HepG2 (cell line): ENCODE measurements at regions not wholly inside any gene's neighbourhood (a gene's known extent, or its start where the extent isn't known, plus 50 kb on each side); places are given as distances from the start of the nearest gene placed in this dataset.

ENCODE experiments used
- ATAC-seq: fragments of 200-7000 bp; cut with Tn5 transposase; 3 replicates; pipeline ENCODE4 v1.9.1; 2020; ENCODE audit warnings: mild to moderate bottlenecking, moderate library complexity
- BruUV-seq: library from RNA; stranded (reverse); fragments of 400-500 nt; replicated peaks from 2 replicates; lab custom pipeline; 2021; lab: Mats Ljungman, UMichigan
- CTCF ChIA-PET: fragments of 300-600 bp; formaldehyde crosslinking; extraction: SDS; loops from one replicate; lab custom pipeline; 2021; ENCODE audit warnings: low total read pairs, inconsistent platforms, low intra/inter-chr PET ratio; lab: Yijun Ruan, JAX
- POLR2A ChIA-PET: fragments of 350-600 bp; sonication (Branson Sonifier 250); formaldehyde crosslinking; loops from one replicate; lab custom pipeline; 2020; ENCODE audit warnings: antibody characterized with exemption, inconsistent platforms; lab: Yijun Ruan, JAX
- DNase-seq: peaks from one replicate; pipeline ENCODE4 v3.0.0-alpha.2; 2015; ENCODE audit warnings: low spot score
- FAIRE-seq: peaks from 3 replicates; lab custom pipeline; 2011; peaks lifted over from hg19 to GRCh38; lab: Jason Lieb, UNC
- H2AFZ ChIP-seq: one replicate; pipeline ENCODE4 v1.6.1; 2011; ENCODE audit warnings: low read length, inconsistent platforms
- H3K27ac ChIP-seq: fragments of 300-600 bp; 3 replicates; pipeline ENCODE4 v1.8.0; 2011; ENCODE audit warnings: mixed run types, mild to moderate bottlenecking, mixed read lengths, low read length, inconsistent platforms; ENCODE audit not compliant: insufficient read depth; ENCODE audit errors: extremely low read length
- H3K27me3 ChIP-seq, 2 experiments: fragments of 200-600 bp in 1 of 2; 2 replicates in 1 of 2; 3 replicates in 1 of 2; pipeline versions ENCODE4 v1.6.0 to v1.8.0; 2011; ENCODE audit warnings: low read length in 2 of 2, mild to moderate bottlenecking in 2 of 2, moderate library complexity in 2 of 2, inconsistent platforms in 1 of 2; ENCODE audit not compliant: insufficient read depth in 2 of 2, control insufficient read depth in 1 of 2
- H3K36me3 ChIP-seq, 2 experiments: fragments of 200-600 bp in 1 of 2; replicated peaks in 1 of 2; 2 replicates in 1 of 2; 3 replicates in 1 of 2; pipeline versions ENCODE4 v1.5.1 to v1.8.0; 2011; ENCODE audit warnings: low read length in 2 of 2, inconsistent platforms in 1 of 2; ENCODE audit not compliant: insufficient read depth in 2 of 2, control insufficient read depth in 1 of 2
- H3K4me1 ChIP-seq: 2 replicates; pipeline ENCODE4 v1.5.1; 2012; ENCODE audit warnings: low read length, inconsistent platforms; ENCODE audit not compliant: insufficient read depth
- H3K4me2 ChIP-seq: 2 replicates; pipeline ENCODE4 v1.6.0; 2011; ENCODE audit warnings: low read depth, low read length, inconsistent platforms
- H3K4me3 ChIP-seq, 3 experiments: fragments of 200-600 bp in 1 of 3; sonication (generic), shearing (Covaris generic) in 1 of 3; replicated peaks in 1 of 3; 2 replicates each; pipeline ENCODE4 v1.5.1; 2011 to 2016; ENCODE audit warnings: low read length in 3 of 3, inconsistent platforms in 2 of 3, low read depth in 2 of 3, mild to moderate bottlenecking in 2 of 3, control low read depth in 1 of 3, mixed read lengths in 1 of 3; ENCODE audit not compliant: insufficient read depth in 1 of 3
- H3K79me2 ChIP-seq: one replicate; pipeline ENCODE4 v1.6.1; 2011; ENCODE audit warnings: low read length, inconsistent platforms; ENCODE audit not compliant: insufficient read depth
- H3K9ac ChIP-seq: 2 replicates; pipeline ENCODE4 v1.6.0; 2011; ENCODE audit warnings: mild to moderate bottlenecking, low read depth, low read length, inconsistent platforms; ENCODE audit not compliant: insufficient read depth
- H3K9me3 ChIP-seq: 2 replicates; pipeline ENCODE4 v1.5.1; 2012; ENCODE audit warnings: mild to moderate bottlenecking, low read length
- H4K20me1 ChIP-seq: 2 replicates; pipeline ENCODE4 v1.6.0; 2011; ENCODE audit warnings: inconsistent platforms, mild to moderate bottlenecking, low read length, moderate library complexity; ENCODE audit not compliant: insufficient read depth
- ARNTL ChIP-seq: sonication (generic); formaldehyde crosslinking; IDR thresholded peaks from 2 replicates; pipeline ENCODE4 v1.4.0; 2020; ENCODE audit warnings: mild to moderate bottlenecking, missing genetic modification reagents
- CBFB ChIP-seq: sonication (generic); formaldehyde crosslinking; IDR thresholded peaks from 2 replicates; pipeline ENCODE4 v1.4.0; 2020; ENCODE audit warnings: missing genetic modification reagents
- ELF1 ChIP-seq: sonication (generic); formaldehyde crosslinking; IDR thresholded peaks from 2 replicates; pipeline ENCODE4 v1.4.0; 2020; ENCODE audit warnings: missing genetic modification reagents
- ELF3 ChIP-seq: IDR thresholded peaks from 2 replicates; pipeline ENCODE4 v1.6.1; 2016; ENCODE audit warnings: missing genetic modification reagents, missing compliant biosample characterization
- ETV5 ChIP-seq: IDR thresholded peaks from 2 replicates; pipeline ENCODE4 v1.6.1; 2018; ENCODE audit warnings: missing biosample characterization, missing genetic modification reagents, inconsistent platforms, borderline replicate concordance
- IRF2 ChIP-seq: IDR thresholded peaks from 2 replicates; pipeline ENCODE4 v1.6.1; 2018; ENCODE audit warnings: missing genetic modification reagents, missing compliant biosample characterization
- KMT2B ChIP-seq: IDR thresholded peaks from 2 replicates; pipeline ENCODE4 v1.6.1; 2016; ENCODE audit warnings: missing genetic modification reagents, missing compliant biosample characterization
- SAP130 ChIP-seq: IDR thresholded peaks from 2 replicates; pipeline ENCODE4 v1.6.1; 2016; ENCODE audit warnings: low read depth
- TARDBP ChIP-seq: sonication (generic); formaldehyde crosslinking; IDR thresholded peaks from 2 replicates; pipeline ENCODE4 v1.8.0; 2022; ENCODE audit warnings: mild to moderate bottlenecking, missing genetic modification reagents
- ZFP36L2 ChIP-seq: sonication (generic); formaldehyde crosslinking; IDR thresholded peaks from 2 replicates; pipeline ENCODE4 v1.4.0; 2020; ENCODE audit warnings: missing genetic modification reagents
- ZFY ChIP-seq: sonication (generic); formaldehyde crosslinking; IDR thresholded peaks from 2 replicates; pipeline ENCODE4 v1.4.0; 2020; ENCODE audit warnings: missing genetic modification reagents
- ZIK1 ChIP-seq: sonication (generic); formaldehyde crosslinking; IDR thresholded peaks from 2 replicates; pipeline ENCODE4 v1.5.0; 2020; ENCODE audit warnings: mild to moderate bottlenecking, low read depth, missing genetic modification reagents, borderline replicate concordance
- ZNF101 ChIP-seq: sonication (generic); formaldehyde crosslinking; IDR thresholded peaks from 2 replicates; pipeline ENCODE4 v1.4.0; 2020; ENCODE audit warnings: mild to moderate bottlenecking, low read depth, missing genetic modification reagents, borderline replicate concordance
- ZNF121 ChIP-seq: sonication (generic); formaldehyde crosslinking; IDR thresholded peaks from 2 replicates; pipeline ENCODE4 v1.5.0; 2020; ENCODE audit warnings: mild to moderate bottlenecking, missing genetic modification reagents
- ZNF225 ChIP-seq: sonication (generic); formaldehyde crosslinking; IDR thresholded peaks from 2 replicates; pipeline ENCODE4 v1.4.0; 2020; ENCODE audit warnings: mild to moderate bottlenecking, missing genetic modification reagents
- ZNF547 ChIP-seq: sonication (generic); formaldehyde crosslinking; IDR thresholded peaks from 2 replicates; pipeline ENCODE4 v1.5.1; 2020; ENCODE audit warnings: mild to moderate bottlenecking, missing genetic modification reagents
- WGBS: methylation state at CpG from one replicate; pipeline ENCODE4 v1.1.6; 2017; ENCODE audit warnings: low lambda C conversion rate; 5-methylcytosine and 5-hydroxymethylcytosine counted together
- in situ Hi-C: cut with HindIII; loops from 2 replicates; pipeline ENCODE4 v1.10.0; 2017; ENCODE audit warnings: low pct_unique_long_range_greater_than_20kb; ENCODE audit not compliant: extremely low pct_ligation_motif_present
- intact Hi-C: fragments of 100-400 bp; cut with micrococcal nuclease; formaldehyde crosslinking; loops from one replicate; pipeline ENCODE4 v1.10.0; 2022; ENCODE audit not compliant: unreplicated experiment
- TF ChIP-seq, protein P1 (sequence below): sonication (generic); formaldehyde crosslinking; IDR thresholded peaks from 2 replicates; pipeline ENCODE4 v1.9.0; 2022; ENCODE audit warnings: low read depth, missing genetic modification reagents
- TF ChIP-seq, protein P2 (sequence below): conservative IDR thresholded peaks from 2 replicates; pipeline ENCODE4 v1.6.1; 2018; ENCODE audit warnings: missing genetic modification reagents

DNA sequence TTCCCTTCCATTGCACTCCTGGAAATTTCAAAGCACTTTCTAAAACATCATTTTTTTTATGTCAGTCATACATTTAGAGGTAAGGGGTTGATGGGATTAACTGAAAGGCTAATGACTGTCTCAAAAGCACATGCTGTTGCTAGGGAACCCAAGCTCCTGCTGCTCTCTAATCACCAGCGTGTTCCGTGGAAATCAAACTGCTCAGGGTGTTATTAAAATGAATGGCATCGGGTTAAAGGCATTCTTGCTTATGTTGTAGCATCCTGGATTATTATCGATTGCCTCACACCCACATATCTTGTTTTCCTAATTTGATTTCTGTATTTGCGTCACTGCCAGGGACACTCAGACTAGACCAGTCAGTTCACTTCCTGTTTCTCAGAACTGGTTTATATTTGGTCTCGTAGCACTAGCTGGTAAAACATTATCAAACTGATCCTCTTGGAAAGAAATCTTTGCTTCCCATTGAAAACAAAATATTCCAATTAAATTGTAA, 216.5 kb upstream of the MKLN1 start:
- no peaks in the 10 kb centered on the region for H3K9me3 ChIP-seq
- no peaks in the 10 kb centered on the region for H3K36me3 ChIP-seq
- DNase-seq, result no peak
- H3K4me2 ChIP-seq, result peak overlapping the region; percentile 100
- ChIA-PET CTCF (no interaction called here), POLR2A (interaction anchor here (1.4 kb wide), 1 partner anchor 56 kb away, joined by 3 read pairs; no protein-coding TSS in a partner anchor)
- intact Hi-C loops, result loop anchor here (2.0 kb wide), 1 partner anchor 216 kb away; the partner anchor contains the start of gene MKLN1
- BruUV-seq, result no TSS peak
- peak overlapping the region; percentile 85 to 91 (median 89); a peak in 5 of 6 replicates for H3K4me3 ChIP-seq
- WGBS, result 14% methylated on average over 6 of the region's 6 CpGs
- H4K20me1 ChIP-seq, result no peaks in the 10 kb centered on the region
- peaks cover 27% of the 10 kb centered on the region for H3K79me2 ChIP-seq
- TF ChIP-seq SAP130 (CRISPR knock-in tag) (peak; percentile 49; the same call in 1 of the 2 replicates), ETV5 (CRISPR knock-in tag) (peak; percentile 21; the same call in 1 of the 2 replicates), ELF3 (CRISPR knock-in tag) (peak; percentile 58; the same call in 1 of the 2 replicates), IRF2 (CRISPR knock-in tag) (no peak), ELF1 (CRISPR knock-in tag) (peak; percentile 49; the same call in 1 of the 2 replicates)
- in situ Hi-C loops, result no loop called here
- H3K4me1 ChIP-seq, result peaks cover 30% of the 10 kb centered on the region
- FAIRE-seq, result peak; percentile 15
- H2AFZ ChIP-seq, result peak overlapping the region; percentile 77
- peak overlapping the region; percentile 89 for H3K9ac ChIP-seq
- ATAC-seq, result no peak
- H3K27me3 ChIP-seq, result no peaks in the 10 kb centered on the region; a peak in 1 of 5 replicates
- H3K27ac ChIP-seq, result peak overlapping the region; percentile 73

DNA sequence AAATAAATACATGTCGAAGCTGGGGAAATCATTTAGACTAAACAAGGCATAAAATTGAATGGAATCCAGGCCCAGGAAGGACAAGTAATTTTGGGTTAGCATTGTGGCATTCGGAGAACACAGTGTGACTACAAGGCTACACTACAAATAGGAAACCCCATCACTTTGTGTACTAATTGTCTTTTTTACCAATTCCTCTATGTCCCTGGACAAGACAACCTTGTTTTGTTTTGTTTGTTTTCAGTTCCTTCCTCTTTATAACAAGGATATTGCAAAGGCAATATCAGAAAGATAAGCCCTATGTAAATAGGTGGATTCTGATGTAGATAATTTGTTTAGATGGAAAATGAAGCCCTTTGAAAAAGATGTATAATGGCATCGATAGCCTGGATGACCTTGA, 215.9 kb upstream of the MKLN1 start:
- H3K9ac ChIP-seq, result no peak overlapping the region; the same call in 1 of the 2 replicates
- H3K36me3 ChIP-seq, result no peaks in the 10 kb centered on the region
- no peak overlapping the region for H3K4me3 ChIP-seq
- H3K4me1 ChIP-seq, result peaks cover 30% of the 10 kb centered on the region
- peak overlapping the region; percentile 100; the same call in 1 of the 2 replicates for H3K4me2 ChIP-seq
- H4K20me1 ChIP-seq, result no peaks in the 10 kb centered on the region
- in situ Hi-C loops, result no loop called here
- CTCF ChIA-PET, result no interaction called here
- FAIRE-seq (no peak), ATAC-seq (no peak), DNase-seq (no peak)
- no peaks in the 10 kb centered on the region; a peak in 1 of 5 replicates for H3K27me3 ChIP-seq
- peaks cover 22% of the 10 kb centered on the region for H3K79me2 ChIP-seq
- H2AFZ ChIP-seq, result no peak overlapping the region
- no peaks in the 10 kb centered on the region for H3K9me3 ChIP-seq
- POLR2A ChIA-PET, result no interaction called here
- intact Hi-C loops, result loop anchor here (2.0 kb wide), 1 partner anchor 215 kb away; the partner anchor contains the start of gene MKLN1
- whole genome bisulfite sequencing, result 92% methylated on average over 3 of the region's 3 CpGs
- no TSS peak for BruUV-seq
- H3K27ac ChIP-seq, result no peak overlapping the region
- TF ChIP-seq, protein P1, sequence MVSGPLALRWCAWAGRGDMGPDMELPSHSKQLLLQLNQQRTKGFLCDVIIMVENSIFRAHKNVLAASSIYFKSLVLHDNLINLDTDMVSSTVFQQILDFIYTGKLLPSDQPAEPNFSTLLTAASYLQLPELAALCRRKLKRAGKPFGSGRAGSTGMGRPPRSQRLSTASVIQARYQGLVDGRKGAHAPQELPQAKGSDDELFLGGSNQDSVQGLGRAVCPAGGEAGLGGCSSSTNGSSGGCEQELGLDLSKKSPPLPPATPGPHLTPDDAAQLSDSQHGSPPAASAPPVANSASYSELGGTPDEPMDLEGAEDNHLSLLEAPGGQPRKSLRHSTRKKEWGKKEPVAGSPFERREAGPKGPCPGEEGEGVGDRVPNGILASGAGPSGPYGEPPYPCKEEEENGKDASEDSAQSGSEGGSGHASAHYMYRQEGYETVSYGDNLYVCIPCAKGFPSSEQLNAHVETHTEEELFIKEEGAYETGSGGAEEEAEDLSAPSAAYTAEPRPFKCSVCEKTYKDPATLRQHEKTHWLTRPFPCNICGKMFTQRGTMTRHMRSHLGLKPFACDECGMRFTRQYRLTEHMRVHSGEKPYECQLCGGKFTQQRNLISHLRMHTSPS, result no peak
- no peak for TF ChIP-seq ZFY
- TF ChIP-seq ZNF547 (CRISPR knock-in tag), result no peak
- TF ChIP-seq KMT2B (CRISPR knock-in tag), result no peak
- TF ChIP-seq ZFP36L2 (CRISPR knock-in tag), result no peak
- TF ChIP-seq ZIK1, result no peak
- no peak for TF ChIP-seq CBFB (CRISPR knock-in tag)
- TF ChIP-seq ZNF225 (CRISPR knock-in tag), result no peak
- no peak for TF ChIP-seq TARDBP (CRISPR knock-in tag)
- TF ChIP-seq ZNF101 (CRISPR knock-in tag), result no peak
- TF ChIP-seq ARNTL, result no peak
- TF ChIP-seq, protein P2, sequence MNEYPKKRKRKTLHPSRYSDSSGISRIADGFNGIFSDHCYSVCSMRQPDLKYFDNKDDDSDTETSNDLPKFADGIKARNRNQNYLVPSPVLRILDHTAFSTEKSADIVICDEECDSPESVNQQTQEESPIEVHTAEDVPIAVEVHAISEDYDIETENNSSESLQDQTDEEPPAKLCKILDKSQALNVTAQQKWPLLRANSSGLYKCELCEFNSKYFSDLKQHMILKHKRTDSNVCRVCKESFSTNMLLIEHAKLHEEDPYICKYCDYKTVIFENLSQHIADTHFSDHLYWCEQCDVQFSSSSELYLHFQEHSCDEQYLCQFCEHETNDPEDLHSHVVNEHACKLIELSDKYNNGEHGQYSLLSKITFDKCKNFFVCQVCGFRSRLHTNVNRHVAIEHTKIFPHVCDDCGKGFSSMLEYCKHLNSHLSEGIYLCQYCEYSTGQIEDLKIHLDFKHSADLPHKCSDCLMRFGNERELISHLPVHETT (CRISPR knock-in tag), result no peak
- no peak for TF ChIP-seq ZNF121 (CRISPR knock-in tag)
